Endothelial cell of umbilical vein (primary cell): ENCODE measurements at regions not wholly inside any gene's neighbourhood (a gene's known extent, or its start where the extent isn't known, plus 50 kb on each side); places are given as distances from the start of the nearest gene placed in this dataset.

ENCODE experiments used
- BruUV-seq: library from RNA; stranded (reverse); fragments of 400-500 nt; replicated peaks from 2 replicates; lab custom pipeline; 2021; lab: Mats Ljungman, UMichigan
- CTCF ChIA-PET: fragments of 300-600, 350-600 bp; sonication (Branson Sonifier 250); formaldehyde crosslinking; loops from one replicate; lab custom pipeline; 2021; ENCODE audit warnings: antibody characterized with exemption, inconsistent platforms; lab: Charles Lee
- POLR2A ChIA-PET: fragments of 300-600, 350-600 bp; sonication (Branson Sonifier 250); formaldehyde crosslinking; loops from one replicate; lab custom pipeline; 2021; ENCODE audit warnings: antibody characterized with exemption, inconsistent platforms; lab: Charles Lee
- DNase-seq: peaks from one replicate; pipeline ENCODE4 v3.0.0-alpha.2; 2011; ENCODE audit warnings: low read depth, low spot score
- FAIRE-seq: peaks from 2 replicates; lab custom pipeline; 2011; peaks lifted over from hg19 to GRCh38; lab: Jason Lieb, UNC
- H2AFZ ChIP-seq: 2 replicates; pipeline ENCODE4 v1.6.0; 2012; ENCODE audit warnings: low read depth, low read length, control low read depth, inconsistent platforms
- H3K27ac ChIP-seq: 2 replicates; pipeline ENCODE4 v1.5.1; 2011; ENCODE audit warnings: low read depth, mild to moderate bottlenecking, control low read depth, low read length, moderate library complexity; ENCODE audit not compliant: insufficient read depth
- H3K27me3 ChIP-seq, 2 experiments: 2 replicates each; pipeline versions ENCODE4 v1.6.0 to v1.6.1; 2011; ENCODE audit warnings: low read length in 2 of 2, mixed read lengths in 1 of 2; ENCODE audit not compliant: control insufficient read depth in 2 of 2, insufficient read depth in 2 of 2
- H3K36me3 ChIP-seq, 2 experiments: 2 replicates in 1 of 2; 3 replicates in 1 of 2; pipeline ENCODE4 v1.5.1; 2011; ENCODE audit warnings: low read length in 2 of 2, mild to moderate bottlenecking in 1 of 2, moderate library complexity in 1 of 2; ENCODE audit not compliant: control insufficient read depth in 2 of 2, insufficient read depth in 2 of 2; ENCODE audit errors: extremely low read depth in 1 of 2
- H3K4me1 ChIP-seq: 3 replicates; pipeline ENCODE4 v1.5.1; 2011; ENCODE audit warnings: mild to moderate bottlenecking, low read length; ENCODE audit not compliant: control insufficient read depth, insufficient read depth; ENCODE audit errors: extremely low read depth
- H3K4me2 ChIP-seq: 2 replicates; pipeline ENCODE4 v1.6.1; 2011; ENCODE audit warnings: low read length, control low read depth, mixed read lengths; ENCODE audit not compliant: insufficient read depth
- H3K4me3 ChIP-seq, 3 experiments: fragments of 200-600 bp in 1 of 3; sonication (generic), shearing (Covaris generic) in 1 of 3; replicated peaks in 1 of 3; 2 replicates each; pipeline ENCODE4 v1.5.1; 2011 to 2016; ENCODE audit warnings: control low read depth in 3 of 3, low read length in 3 of 3, mild to moderate bottlenecking in 2 of 3, inconsistent platforms in 1 of 3, low read depth in 1 of 3, moderate library complexity in 1 of 3; ENCODE audit not compliant: insufficient read depth in 1 of 3
- H3K79me2 ChIP-seq: 2 replicates; pipeline ENCODE4 v1.6.0; 2012; ENCODE audit warnings: low read length, inconsistent platforms; ENCODE audit not compliant: control insufficient read depth, insufficient read depth
- H3K9ac ChIP-seq: replicated peaks from 2 replicates; pipeline ENCODE3; 2011; ENCODE audit warnings: low read length, control low read depth; ENCODE audit not compliant: insufficient read depth; ENCODE audit errors: extremely low read depth
- H3K9me1 ChIP-seq: replicated peaks from 3 replicates; pipeline ENCODE4 v1.6.0; 2011; ENCODE audit warnings: mild to moderate bottlenecking, low read length; ENCODE audit not compliant: control insufficient read depth, insufficient read depth; ENCODE audit errors: extremely low read depth
- H3K9me3 ChIP-seq: replicated peaks from 2 replicates; pipeline ENCODE4 v1.5.1; 2012; ENCODE audit warnings: low read length, inconsistent platforms; ENCODE audit not compliant: control insufficient read depth, insufficient read depth
- H4K20me1 ChIP-seq: replicated peaks from 2 replicates; pipeline ENCODE3; 2011; ENCODE audit warnings: mild to moderate bottlenecking, low read length; ENCODE audit not compliant: control insufficient read depth, insufficient read depth; ENCODE audit errors: extremely low read depth
- EZH2 ChIP-seq: IDR thresholded peaks from 2 replicates; pipeline ENCODE4 v1.6.1; 2012; ENCODE audit warnings: borderline replicate concordance, low read depth, mild to moderate bottlenecking, moderate library complexity, low read length, inconsistent platforms; ENCODE audit not compliant: severe bottlenecking
- FOS ChIP-seq: IDR thresholded peaks from 2 replicates; pipeline ENCODE4 v1.6.1; 2011; ENCODE audit warnings: mild to moderate bottlenecking, low read length, moderate library complexity, borderline replicate concordance; ENCODE audit not compliant: insufficient read depth
- GATA2 ChIP-seq: IDR thresholded peaks from 2 replicates; pipeline ENCODE4 v1.7.0; 2011; ENCODE audit warnings: low read depth, mild to moderate bottlenecking, moderate library complexity, mixed read lengths, low read length; ENCODE audit not compliant: insufficient read length, insufficient read depth
- JUN ChIP-seq: IDR thresholded peaks from 2 replicates; pipeline ENCODE4 v1.6.1; 2011; ENCODE audit warnings: borderline replicate concordance, low read depth; ENCODE audit not compliant: insufficient read length, insufficient read depth
- MYC ChIP-seq: IDR thresholded peaks from one replicate; pipeline ENCODE4 v1.6.1; 2011; ENCODE audit warnings: mild to moderate bottlenecking, low read depth, low read length
- POLR2A ChIP-seq: IDR thresholded peaks from 2 replicates; pipeline ENCODE4 v1.6.1; 2012; ENCODE audit warnings: low read depth, mild to moderate bottlenecking, control low read depth, low read length
- POLR2AphosphoS5 ChIP-seq: IDR thresholded peaks from 2 replicates; pipeline ENCODE4 v1.6.1; 2012; ENCODE audit warnings: low read depth, mild to moderate bottlenecking, control low read depth, low read length, moderate library complexity; ENCODE audit not compliant: insufficient read depth
- dilution Hi-C: fragments of 300-500 bp; cut with MboI; formaldehyde crosslinking; loops from one replicate; pipeline ENCODE4 v1.15.0; 2019; ENCODE audit warnings: low sequenced_read_pairs; ENCODE audit not compliant: extremely low pct_ligation_motif_present
- intact Hi-C: fragments of 100-400 bp; cut with micrococcal nuclease; formaldehyde crosslinking; loops from one replicate; pipeline ENCODE4 v1.10.0; 2022
- TF ChIP-seq, protein P1 (sequence below): IDR thresholded peaks from 2 replicates; pipeline ENCODE4 v1.6.1; 2011; ENCODE audit not compliant: insufficient read depth, insufficient read length
- TF ChIP-seq, protein P2 (sequence below), 2 donors: IDR thresholded peaks; 1 replicate in 1 of 2; 2 replicates in 1 of 2; pipeline ENCODE4 v1.5.1; 2011; ENCODE audit warnings: low read length in 2 of 2, mild to moderate bottlenecking in 2 of 2, moderate library complexity in 2 of 2, control low read depth in 1 of 2, inconsistent platforms in 1 of 2, low read depth in 1 of 2; ENCODE audit not compliant: insufficient read depth in 1 of 2; ENCODE audit errors: extremely low read depth in 1 of 2

DNA sequence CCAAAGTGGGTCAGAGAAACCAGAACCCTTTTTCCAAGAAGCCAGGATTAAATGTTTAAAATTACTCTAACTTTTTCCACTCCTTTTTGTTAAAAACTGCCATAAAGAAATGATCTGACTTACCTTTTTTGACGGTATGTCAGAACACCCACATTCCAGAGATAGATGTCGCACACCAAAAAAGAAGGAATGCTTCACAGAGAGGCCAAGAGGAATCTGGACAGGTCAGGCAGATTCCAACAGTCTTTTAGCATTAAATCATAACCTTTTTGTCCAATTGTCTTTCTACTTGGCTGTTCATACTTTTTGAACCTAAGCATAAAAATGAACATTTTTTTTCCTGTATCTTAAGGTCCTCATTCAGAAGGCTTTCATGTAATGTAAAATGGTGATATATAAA lies 846.9 kb downstream of the NSUN3 start:
- BruUV-seq, result no TSS peak
- Histone ChIP-seq H3K4me2 (no peak overlapping the region), H3K9ac (no peak overlapping the region), H3K4me3 (no peak overlapping the region), H3K36me3 (no peaks in the 10 kb centered on the region), H3K27me3 (no peaks in the 10 kb centered on the region), H3K9me3 (no peaks in the 10 kb centered on the region), H3K9me1 (no peaks in the 10 kb centered on the region), H4K20me1 (no peaks in the 10 kb centered on the region), H3K27ac (no peak overlapping the region), H3K4me1 (no peaks in the 10 kb centered on the region), H2AFZ (no peak overlapping the region), H3K79me2 (no peaks in the 10 kb centered on the region)
- intact Hi-C loops, result no loop called here
- ChIA-PET POLR2A (no interaction called here), CTCF (no interaction called here)
- no peak for TF ChIP-seq MYC
- no peak for TF ChIP-seq GATA2
- TF ChIP-seq JUN, result no peak
- TF ChIP-seq, protein P1, sequence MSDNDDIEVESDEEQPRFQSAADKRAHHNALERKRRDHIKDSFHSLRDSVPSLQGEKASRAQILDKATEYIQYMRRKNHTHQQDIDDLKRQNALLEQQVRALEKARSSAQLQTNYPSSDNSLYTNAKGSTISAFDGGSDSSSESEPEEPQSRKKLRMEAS, result no peak
- no peak for TF ChIP-seq POLR2AphosphoS5
- TF ChIP-seq POLR2A, result no peak
- TF ChIP-seq EZH2, result no peak
- TF ChIP-seq, protein P2, sequence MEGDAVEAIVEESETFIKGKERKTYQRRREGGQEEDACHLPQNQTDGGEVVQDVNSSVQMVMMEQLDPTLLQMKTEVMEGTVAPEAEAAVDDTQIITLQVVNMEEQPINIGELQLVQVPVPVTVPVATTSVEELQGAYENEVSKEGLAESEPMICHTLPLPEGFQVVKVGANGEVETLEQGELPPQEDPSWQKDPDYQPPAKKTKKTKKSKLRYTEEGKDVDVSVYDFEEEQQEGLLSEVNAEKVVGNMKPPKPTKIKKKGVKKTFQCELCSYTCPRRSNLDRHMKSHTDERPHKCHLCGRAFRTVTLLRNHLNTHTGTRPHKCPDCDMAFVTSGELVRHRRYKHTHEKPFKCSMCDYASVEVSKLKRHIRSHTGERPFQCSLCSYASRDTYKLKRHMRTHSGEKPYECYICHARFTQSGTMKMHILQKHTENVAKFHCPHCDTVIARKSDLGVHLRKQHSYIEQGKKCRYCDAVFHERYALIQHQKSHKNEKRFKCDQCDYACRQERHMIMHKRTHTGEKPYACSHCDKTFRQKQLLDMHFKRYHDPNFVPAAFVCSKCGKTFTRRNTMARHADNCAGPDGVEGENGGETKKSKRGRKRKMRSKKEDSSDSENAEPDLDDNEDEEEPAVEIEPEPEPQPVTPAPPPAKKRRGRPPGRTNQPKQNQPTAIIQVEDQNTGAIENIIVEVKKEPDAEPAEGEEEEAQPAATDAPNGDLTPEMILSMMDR (IDR thresholded peaks at IDR 0.05; ENCODE audit: extremely low read depth in 1 of 2, insufficient read depth in 1 of 2, low read depth in 1 of 2, low read length in 2 of 2), result no peak
- no peak for TF ChIP-seq FOS
- dilution Hi-C loops, result no loop called here
- FAIRE-seq (no peak), DNase-seq (no peak)
